GM18909 (cell line): ENCODE measurements at regions not wholly inside any gene's neighbourhood (a gene's known extent, or its start where the extent isn't known, plus 50 kb on each side); places are given as distances from the start of the nearest gene placed in this dataset.
"Not testable (repeated sequence)": the region's sequence is repeated elsewhere in the genome, so short reads cannot be mapped to it uniquely, and the experiment has no call there.

Experiments
- ATAC-seq: cut with Tn5 transposase; IDR thresholded peaks from one replicate; pipeline ENCODE4 v1.9.1; 2021; ENCODE audit warnings: mild to moderate bottlenecking; ENCODE audit not compliant: unreplicated experiment, poor library complexity

DNA sequence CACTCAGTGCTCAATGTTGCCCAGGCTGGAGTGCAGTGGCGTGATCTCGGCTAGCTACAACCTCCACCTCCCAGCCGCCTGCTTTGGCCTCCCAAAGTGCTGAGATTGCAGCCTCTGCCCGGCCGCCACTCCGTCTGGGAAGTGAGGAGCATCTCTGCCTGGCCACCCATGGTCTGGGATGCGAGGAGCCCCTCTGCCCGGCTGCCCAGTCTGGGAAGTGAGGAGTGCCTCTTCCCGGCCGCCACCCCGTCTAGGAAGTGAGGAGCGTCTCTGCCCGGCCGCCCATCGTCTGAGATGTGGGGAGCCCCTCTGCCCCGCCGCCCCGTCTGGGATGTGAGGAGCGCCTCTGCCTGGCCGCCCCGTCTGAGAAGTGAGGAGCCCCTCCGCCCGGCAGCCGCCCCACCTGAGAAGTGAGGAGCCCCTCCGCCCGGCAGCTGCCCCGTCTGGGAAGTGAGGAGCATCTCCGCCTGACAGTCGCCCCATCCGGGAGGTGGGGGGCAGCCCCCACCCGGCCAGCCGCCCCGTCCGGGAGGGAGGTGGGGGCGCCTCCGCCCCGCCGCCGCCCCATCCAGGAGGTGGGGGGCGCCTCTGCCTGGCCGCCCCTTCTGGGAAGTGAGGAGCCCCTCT is 394.1 kb downstream of the CPS1 start:
- ATAC-seq: not testable (repeated sequence)

DNA sequence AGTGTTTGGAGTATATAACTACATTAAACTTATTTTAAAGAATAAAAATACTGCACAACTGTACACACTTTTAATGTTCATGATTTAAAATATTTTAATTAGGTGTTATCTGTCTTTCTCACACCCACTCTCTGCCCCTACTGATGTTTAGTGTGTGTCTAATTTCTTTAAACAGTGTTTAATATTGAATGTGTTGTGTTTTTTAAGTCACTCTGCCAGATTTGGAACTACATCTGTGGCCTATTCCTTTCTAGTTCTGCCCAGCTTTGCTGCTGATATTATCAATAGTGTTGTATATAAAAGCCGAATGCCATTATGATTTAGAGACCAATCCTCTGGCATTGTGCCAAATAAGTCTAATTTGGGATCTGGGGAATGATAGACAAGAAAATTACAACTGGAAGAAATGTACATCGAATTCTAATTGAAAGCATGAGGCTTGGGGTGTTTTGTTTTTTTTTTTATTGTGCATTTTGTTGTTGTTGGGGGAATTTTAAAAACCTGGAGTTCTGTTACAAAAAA is 398.0 kb downstream of the CPS1 start:
- ATAC-seq: no peak

DNA sequence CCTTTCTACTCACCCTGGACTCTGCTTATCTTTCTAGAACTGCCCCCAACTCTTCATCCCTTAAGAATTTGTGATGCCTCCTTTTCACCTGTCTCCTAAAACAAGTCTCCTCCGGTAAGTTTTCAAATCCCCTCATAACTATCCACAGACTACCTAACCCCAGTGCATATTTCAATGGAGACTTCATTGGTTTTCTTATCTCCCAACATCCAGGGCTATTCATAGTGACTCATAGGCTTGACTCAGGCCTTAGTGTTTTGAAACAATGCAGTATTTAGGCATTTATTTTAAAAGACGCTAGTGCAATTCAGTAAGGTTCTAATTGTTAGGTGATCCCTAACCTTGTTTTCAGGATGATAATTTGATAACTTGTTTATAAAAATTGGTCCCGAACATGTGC is 399.2 kb downstream of the CPS1 start:
- no peak for ATAC-seq

DNA sequence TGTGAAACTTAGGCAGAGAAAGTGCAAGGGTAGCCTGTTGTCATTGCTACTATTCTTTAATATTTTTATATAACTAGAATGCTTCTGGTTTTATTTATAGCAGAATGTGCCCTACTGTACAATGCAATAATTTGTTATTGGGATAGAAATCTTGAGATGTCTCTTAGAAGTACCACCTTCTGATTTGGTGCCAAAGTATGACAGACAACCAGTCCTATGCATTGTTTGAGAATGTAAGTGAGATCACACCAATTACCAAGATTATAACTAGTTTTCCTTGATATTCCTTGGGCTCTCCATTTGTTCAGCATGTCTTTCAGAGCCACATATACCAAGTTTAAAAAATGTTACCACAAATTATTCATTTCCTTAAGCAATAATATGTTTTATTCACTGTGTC is 399.7 kb downstream of the CPS1 start:
- ATAC-seq: no peak

DNA sequence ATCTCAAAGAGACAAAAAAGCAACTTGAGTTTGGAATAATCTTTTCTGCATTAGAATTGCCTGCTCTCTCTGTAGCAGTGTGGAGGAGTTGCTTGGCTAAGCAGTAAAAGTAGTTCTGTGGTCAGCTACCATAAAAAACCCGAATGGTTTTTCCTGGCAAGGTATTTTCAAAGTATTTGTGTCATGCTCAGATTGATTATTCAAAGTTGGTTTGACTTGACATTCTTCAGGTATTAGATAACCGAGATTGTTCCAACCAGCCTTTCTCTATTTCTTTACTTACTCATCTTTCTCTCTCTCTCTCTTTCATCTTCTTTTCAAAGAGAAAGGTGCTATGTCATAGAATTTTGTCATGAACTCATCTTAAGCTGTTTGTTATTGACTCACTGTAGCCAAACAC is 404.9 kb downstream of the CPS1 start:
- no peak for ATAC-seq

DNA sequence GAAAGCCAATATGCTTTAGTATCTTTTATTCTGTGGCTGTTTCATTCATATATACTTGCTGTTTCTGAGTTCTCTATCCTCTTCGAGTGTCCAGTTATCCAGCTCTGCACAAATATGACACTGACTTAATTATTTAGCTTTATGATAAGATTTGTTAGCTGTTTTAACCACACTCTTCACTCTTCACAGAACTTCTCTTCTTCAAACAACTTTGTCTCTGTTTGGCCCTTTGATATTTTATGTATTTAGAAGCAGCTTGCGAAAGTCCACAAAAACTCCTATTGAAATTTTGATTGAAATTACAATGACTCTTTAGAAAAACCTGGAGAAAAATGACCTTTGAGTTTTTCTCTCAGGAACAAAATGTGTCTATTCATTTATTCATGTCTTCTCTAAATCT is 407.0 kb downstream of the CPS1 start:
- no peak for ATAC-seq

DNA sequence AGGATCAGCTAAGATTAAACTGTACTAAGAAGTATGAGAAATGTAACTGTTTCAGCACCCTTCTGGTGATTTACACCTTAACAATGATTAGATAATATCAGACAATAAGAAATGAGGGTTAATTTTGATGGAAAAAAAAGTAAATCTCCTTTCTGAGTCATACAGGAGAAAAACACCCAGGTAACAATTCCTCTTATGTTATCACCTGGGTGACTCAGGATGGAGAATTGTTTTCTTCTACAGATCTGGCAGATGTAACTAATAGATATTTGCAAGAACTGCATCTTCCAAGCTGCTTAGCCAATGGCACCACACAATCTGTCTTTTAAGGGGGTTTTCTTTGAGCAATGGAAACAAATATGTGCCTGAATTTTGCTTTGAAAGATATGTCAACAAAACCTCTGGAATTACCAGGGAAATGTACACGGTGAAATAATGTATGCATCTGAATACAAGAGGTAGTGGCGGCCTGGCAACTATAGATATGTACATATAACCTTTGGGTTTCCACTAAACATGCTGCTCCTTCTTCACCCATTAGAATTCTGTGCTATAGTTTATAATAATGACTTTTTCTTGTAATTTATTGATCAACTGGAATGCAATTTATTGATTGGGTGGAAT is 407.9 kb downstream of the CPS1 start:
- ATAC-seq: no peak

DNA sequence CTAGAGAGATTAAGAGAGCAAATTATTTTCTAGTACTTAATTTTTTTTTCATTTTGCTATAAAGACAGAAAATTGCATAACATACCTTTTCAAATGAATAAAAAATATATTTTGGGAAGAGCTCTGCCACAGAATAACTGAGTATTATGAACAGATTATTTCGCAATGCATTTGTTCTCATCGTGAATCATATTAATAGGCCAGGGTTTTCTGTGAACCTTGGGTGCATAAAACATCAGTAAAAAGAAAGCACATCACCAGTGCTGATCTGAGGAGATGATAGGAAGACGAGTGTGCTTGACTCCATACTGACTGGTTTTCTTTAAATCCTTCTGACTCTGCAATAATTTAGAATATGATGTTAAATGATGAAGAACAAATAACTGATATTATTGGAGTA is 409.1 kb downstream of the CPS1 start:
- ATAC-seq: no peak

DNA sequence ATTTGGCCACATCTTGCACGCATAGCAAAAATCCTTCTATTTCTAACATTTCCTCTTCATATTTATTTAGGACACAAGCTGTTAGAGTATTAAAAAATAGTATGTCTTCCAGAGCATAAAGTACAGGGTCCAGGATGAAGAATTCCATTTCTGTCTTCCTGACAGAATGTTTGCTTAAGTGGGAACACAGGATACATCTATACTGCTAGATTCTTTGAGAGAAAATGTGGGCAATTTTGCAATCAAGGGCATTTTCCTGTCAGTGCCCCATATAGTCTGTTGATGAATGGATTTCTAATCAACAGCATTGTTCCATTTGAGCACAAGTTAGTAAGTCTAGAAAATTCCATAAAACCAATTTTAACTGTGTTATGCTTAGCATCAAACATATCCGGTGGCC is 409.9 kb downstream of the CPS1 start:
- no peak for ATAC-seq

DNA sequence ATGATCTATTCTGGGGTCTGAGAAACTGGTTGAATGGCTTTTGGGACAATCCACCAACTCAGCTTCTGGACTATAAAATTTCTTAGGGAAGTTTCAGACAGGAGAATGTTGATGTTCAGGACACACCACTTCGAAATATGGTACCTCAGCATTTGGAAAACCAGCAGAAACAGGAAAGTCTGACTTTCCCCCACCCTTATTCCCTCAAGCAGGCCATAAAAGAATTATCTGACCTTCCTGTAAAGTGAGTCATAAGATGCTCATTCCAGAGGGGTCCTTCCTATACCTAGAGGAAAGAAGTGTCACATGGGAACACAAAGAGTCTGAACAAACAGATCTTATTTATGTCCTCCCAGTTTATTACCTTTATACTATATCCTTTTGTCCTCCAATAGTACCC is 415.0 kb downstream of the CPS1 start:
- ATAC-seq: no peak

DNA sequence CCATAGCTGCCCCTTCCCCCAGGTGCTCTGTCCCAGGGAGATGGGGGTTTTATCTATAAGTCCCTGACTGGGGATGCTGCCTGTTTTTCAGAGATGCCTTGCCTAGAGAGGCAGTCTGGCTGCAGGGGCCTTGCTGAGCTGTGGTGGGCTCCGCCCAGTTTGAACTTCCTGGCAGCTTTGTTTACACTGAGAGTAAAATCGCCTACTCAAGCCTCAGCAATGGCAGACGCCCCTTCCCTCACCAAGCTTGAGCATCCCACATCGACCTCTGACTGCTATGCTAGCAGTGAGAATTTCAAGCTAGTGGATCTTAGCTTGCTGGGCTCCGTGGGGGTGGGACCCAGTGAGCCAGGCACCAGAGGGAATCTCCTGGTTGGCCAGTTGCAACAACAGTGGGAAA is 430.4 kb downstream of the CPS1 start:
- not testable (repeated sequence) for ATAC-seq

DNA sequence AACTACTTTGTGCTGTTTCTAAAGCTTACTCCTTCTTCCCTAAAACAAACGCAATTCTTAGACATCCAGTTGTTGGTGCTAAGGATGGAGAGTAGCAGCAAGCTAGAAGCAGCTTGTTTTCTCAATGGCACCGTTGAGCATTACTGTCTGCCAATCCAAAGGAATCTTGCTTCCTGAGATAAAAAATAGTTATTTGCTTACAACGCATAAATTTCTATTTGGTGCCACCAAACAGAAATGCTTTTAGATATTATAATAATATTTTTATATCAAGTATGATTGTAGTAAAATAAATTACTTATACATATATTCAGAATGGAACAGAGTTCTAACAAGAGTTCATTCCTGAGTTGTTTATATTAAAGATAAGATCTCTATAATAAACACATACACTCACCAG is 434.7 kb downstream of the CPS1 start:
- ATAC-seq: no peak

DNA sequence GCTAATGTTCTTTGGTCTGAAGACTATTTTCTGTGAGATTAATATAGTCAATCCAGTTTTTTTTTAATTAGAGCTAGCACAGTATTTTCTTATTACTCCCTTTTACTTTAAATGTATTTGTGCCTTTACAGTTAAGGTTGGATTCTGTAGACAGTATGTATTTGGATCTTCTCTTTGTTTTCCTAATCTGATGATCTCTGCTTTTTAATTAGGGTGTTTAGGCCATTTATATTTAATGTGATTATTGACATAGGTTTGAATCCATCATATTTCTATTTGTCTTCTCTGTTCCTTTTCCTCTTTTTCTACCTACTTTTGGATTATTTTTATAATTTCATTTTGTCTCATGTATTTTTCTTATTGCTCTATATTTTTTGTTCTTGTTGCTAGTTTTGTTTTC is 437.7 kb downstream of the CPS1 start:
- ATAC-seq: no peak

DNA sequence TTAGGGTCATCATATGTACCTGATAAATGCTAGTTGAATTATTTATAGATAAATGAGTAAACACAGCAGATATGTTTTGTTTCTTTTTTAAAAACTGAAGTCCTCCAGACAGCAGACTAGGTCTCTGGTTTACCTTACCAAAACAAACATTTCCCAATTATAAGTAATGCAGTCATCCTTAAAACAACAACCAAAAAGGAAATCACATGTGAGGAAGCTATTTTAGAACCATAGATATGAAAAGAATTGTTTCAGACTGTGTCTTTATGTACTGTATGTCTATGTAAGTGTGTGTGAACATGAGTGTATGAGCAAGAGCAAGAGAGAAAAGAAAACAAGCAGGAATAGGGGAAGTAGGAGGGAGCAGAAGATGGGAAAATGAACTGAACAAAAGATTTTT is 441.0 kb downstream of the CPS1 start:
- no peak for ATAC-seq

DNA sequence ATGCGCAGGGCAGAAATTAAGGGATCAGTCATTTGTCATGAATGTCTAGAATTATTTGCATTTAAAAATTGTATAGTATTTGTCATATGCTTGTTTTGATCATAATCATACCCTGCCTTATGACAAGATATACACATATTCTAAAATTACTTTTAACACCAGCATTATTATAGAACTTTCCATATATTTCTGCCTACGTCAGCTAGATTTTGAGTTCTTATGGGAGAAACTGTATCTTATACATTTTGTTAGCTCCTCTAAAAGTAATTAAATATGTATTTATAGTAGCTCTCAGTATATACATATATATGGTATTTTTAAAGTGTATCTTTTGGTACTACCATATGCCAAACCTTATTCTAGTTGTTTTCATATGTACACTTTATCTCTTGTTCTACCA is 441.9 kb downstream of the CPS1 start:
- ATAC-seq: no peak

DNA sequence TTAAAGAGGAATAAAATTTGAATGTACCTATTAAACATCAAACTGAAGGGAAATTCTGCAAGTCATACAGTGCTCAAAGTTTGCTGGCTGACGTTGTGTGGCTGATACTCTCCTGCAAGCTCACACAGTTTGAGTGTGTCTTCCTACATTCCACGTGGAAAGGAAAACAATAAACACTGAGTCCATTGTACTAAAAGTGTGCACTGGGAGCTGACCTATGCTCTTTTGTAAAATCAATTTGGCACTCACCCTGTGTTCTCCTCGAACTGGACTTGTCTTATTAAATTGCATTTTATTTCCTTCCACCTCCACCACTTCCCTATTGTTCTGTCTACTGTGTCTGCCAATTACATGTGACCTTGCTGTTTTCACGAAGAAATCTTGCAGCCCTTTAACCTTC is 458.0 kb downstream of the CPS1 start:
- ATAC-seq: no peak

DNA sequence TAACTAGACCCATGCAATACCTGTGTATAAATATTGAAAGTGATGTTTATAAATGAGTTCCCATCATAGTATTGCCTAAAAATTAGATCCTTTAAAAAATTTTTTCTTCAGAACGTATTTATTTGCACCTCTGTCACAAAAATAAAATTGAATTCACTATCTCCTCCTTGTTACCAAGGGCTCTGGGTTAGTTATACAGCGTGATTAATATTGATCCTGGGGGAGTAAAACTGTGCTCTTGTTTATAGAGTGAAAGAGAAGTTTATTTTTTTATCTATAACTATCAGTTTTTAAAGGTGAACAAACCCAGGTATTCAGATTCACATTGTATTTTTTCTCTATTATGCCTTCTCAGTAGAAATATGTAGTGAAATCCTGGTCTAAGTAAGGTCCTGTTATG is 458.5 kb downstream of the CPS1 start:
- ATAC-seq: no peak

DNA sequence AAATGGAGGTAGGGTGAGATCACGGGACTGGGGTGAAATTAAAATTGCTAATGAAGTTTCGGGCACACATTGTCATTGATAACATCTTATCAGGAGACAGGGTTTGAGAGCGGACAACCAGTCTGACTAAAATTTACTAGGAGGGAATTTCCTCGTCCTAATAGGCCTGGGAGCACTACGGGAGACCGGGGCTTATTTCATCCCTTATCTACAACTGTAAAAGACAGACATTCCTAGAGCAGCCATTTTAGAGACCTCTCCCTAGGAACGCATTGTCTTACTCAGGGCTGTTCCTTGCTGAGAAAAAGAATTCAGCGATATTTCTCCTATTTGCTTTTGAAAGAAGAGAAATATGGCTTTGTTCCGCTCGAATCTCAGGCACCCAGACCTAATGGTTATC is 468.7 kb downstream of the CPS1 start:
- not testable (repeated sequence) for ATAC-seq

DNA sequence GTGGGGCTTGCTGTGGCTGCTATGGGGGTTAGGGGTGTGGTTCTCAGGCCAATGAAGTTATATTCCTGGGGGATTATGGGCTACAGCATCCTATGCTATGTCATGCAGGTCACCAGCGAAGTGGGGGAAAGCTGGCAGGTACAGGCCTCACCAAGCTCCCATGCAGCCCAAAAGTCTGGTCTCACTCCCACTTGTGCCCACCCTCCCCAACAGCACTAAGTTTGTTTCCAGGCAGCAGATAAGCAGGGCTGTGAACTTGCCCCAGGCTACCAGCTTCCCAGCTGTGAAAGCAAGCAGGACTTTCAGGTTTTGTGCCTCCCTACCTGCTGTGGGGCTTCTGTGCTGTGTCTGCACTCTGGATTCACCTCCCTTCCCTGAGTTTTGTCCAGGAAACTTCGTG is 469.7 kb downstream of the CPS1 start:
- no peak for ATAC-seq

DNA sequence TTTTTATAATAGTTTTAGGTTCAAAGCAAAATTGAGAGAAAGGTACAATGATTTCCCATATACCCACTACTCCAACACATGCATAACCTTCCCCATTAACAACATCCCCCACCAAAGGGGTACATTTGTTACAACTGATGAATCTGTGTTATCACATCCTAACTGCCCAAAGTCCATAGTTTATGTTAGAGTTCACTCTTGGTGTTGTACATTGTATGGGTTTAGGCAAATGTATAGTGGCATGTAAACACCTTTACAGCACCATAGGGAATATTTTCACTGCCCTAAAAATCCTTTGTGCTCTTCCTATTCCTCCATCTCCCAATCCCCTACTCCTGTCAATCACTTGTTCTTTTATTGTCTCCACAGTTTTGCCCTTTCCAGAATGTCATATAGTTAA is 471.6 kb downstream of the CPS1 start:
- no peak for ATAC-seq

DNA sequence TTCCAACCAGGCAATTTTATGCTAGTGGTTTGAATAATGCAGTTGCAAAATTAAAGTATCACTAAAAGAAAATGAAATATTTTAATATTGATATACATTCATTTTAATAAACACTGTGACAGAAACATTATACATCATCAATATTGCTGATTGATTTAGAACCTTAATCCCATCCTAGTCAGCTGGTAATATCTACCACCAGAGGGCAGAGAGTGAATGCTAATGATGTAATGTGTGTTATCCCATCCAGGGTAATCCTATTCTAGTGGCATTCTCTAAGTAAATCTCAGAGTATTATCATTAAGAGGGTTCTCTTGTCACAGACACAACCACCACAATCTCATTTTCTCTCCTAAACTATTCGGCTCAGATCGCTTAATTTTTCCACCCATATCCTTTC is 477.4 kb downstream of the CPS1 start:
- ATAC-seq: no peak

DNA sequence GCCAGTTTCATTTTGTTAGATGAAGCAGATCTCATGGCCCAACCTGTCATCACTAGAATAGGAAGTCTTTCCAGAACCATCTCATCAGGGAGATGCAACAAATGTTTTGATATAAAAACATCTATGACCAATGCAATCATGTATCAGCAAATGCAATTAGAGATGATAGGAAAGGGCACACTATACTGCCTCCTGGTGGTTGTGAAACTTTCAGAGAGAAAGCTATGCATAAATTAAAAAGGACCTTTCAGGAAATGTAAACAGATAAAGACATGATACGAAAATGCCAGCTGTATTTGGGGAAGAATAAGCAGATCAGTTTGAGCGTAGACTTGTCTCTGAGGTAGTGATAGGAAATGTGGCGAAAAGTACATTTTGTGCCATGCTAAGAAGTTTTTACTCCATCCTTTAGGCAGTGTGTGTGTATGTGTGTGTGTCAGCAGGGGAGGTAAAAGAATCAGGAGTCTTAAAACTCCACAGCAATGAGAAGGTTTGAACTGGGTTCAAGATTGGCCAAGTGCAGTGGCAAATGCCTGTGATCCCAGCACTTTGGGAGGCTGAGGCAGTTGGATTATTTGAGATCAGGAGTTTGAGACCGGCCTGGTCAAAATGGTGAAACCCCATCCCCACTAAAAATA is 479.3 kb downstream of the CPS1 start:
- peak; percentile 80 for ATAC-seq
